Amygdala (tissue), 56 donors: ENCODE measurements at regions not wholly inside any gene's neighbourhood (a gene's known extent, or its start where the extent isn't known, plus 50 kb on each side); places are given as distances from the start of the nearest gene placed in this dataset.
"Not testable (repeated sequence)": the region's sequence is repeated elsewhere in the genome, so short reads cannot be mapped to it uniquely, and the experiment has no call there.

Experiments
- DNase-seq, 56 donors: peaks; one replicate each; lab custom pipeline; 2025; lab: John Stamatoyannopoulos, UW

DNA sequence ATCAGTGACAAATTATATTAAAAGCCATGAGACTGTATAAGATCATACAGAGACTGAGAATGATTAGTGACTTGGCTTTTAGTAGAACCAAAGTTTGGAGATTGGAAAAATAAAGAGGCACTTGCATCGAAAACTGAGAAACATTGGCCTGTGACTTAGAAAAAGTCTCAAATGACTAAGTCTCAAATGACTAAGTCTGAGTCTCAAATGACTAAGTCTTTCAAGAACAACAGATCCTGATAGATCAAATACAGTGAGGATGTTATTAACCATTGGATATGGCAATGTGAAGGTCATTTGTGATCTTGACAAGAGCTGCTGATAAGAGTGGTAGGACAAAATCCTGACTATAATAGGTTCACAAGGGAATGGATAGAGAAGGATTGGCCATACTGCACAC, 135.5 kb upstream of the FANCL start:
- no peak for DNase-seq

DNA sequence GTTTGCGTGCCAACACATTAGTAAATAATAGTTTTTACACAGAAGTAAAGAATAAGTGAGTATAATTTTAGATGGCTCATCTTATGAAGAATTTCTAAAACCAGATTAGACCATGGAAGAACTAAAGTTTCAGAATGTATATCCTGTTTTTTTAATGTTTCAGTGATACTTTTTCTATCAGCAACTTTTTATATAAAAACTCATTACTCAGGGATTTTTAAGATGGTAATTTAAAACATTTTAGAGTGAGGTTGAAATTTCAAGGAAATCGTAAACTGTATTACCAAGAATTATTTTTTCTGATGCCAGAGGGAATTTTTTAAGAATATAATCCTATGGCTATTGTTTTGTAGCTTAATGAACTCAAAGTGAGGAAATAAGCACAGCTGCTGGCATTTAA, 128.5 kb upstream of the FANCL start:
- DNase-seq = no peak

DNA sequence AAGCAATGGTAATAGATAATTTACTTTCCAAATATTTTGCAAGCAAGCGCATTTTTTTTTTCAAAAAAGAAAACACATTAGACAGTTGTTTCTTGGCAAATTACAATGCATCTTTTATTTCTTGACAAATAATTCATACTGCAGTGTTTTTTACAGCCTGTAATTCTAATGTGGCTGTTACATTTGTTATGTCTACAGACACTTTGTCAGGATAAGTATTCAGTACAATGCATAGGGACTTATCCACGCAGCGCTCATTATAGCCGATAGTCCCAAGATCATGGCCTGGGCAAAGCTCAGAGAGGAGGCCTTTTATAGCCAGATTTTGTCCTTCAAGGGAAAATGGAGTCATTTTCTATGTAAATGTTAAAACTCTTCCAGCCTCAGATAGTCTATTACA, 123.0 kb upstream of the FANCL start:
- DNase-seq = no peak

DNA sequence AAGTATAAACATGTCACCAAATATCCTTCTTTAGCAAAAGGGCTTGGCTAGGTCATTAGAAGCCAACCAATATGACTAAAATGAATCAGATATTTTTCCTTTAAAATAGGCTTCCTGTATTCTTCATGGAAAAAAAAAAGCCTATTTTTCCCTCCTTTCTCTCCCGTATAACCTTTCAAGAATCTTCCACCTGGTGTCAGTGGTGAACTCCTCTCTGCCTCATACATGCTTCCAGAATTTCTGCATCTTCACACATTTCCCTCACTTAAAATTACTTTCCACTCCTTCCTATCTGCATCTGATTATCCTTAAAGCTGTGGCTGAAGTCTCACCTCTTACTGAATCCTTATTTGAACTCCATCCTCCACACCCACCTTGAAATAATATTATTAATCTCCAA, 116.9 kb upstream of the FANCL start:
- no peak for DNase-seq

DNA sequence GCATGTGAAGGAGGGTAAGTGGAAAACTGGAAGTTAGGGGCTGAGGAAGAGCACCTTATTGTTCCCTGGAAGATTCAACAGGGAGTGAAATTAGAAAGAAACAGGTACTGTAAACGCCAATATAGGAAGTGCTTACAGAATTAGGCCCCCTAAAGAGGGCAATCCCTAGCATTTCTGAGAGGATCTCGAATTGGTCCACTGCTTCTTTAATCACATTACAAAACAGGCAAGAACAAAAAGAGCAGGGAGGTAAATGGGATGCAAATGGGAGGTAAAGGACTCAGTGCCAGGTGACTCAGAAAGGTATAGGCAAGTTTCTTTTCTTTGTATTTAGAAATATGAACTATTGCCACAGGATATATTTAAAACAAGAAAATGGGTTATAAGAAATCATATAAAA, 116.4 kb upstream of the FANCL start:
- DNase-seq = no peak

DNA sequence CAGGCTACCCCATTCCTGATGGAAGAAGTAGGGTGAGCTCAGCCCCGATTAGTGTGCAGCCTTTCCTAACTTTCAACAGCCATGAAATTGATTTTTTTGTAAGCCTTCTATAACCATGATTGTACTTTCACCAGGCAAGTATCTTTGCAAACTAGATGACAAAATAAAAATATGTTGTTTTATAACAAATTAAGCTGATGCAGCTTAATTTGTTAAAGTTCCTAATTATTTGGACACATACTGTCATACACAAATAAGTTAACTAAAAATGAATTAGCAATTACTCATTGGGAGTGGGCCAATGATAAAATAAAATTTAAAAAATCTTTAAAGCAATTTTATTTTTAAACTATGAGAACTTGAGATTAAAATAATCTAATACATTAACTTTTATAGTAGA, 113.1 kb upstream of the FANCL start:
- DNase-seq = no peak

DNA sequence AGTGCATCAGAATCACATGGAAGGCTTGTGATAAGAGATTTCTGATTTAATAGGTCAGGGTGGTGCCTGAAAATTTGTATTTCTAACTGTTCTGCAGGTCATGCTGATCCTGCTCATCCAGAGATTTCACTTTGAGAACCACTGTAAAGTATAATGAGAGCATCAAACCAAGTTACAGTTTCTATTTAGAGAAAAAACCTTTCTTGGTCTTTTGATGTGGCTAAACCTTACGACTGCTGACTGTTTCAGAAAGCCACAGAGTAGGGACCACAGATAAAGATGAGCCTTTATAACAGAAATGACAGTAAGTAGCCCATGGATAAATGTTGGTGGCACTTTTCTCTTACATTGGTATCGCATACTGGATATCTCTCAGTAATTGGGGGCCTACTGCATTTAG, 109.4 kb upstream of the FANCL start:
- no peak for DNase-seq

DNA sequence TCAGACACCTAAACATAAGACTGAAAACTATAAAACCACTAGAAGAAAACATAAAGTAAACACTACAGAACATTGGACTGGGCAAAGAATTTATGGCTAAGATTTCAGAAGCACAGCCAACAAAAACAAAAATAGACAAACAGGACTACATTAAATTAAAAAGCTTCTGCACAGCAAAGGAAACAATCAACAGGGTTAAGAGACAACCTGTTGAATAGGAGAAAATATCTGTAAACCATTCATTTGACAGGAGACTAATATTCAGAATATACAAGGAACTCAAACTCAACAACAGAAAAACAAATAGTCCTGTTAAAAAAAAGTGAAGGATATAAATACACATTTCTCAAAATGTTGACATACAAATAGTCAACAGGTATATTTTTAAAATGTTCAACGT, 106.7 kb upstream of the FANCL start:
- no peak for DNase-seq

DNA sequence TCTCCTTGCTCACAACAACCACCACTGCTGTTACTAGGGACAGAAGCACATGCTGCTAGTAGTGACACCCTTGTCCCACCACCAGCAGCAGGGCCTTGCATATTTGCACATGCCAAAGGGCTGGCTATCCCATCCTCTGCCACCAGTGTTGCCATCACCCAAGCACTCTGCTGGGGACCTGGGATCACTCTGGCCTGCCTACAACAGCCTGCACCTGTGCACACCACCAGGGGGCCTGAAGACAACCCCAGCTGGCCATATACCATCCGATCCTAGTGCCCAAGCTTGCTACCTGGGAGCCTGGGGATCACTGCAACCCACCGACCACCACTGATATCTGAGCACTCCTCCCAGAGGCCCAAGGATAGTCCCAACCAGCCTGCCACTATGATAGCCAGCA, 99.9 kb upstream of the FANCL start:
- DNase-seq = no peak

DNA sequence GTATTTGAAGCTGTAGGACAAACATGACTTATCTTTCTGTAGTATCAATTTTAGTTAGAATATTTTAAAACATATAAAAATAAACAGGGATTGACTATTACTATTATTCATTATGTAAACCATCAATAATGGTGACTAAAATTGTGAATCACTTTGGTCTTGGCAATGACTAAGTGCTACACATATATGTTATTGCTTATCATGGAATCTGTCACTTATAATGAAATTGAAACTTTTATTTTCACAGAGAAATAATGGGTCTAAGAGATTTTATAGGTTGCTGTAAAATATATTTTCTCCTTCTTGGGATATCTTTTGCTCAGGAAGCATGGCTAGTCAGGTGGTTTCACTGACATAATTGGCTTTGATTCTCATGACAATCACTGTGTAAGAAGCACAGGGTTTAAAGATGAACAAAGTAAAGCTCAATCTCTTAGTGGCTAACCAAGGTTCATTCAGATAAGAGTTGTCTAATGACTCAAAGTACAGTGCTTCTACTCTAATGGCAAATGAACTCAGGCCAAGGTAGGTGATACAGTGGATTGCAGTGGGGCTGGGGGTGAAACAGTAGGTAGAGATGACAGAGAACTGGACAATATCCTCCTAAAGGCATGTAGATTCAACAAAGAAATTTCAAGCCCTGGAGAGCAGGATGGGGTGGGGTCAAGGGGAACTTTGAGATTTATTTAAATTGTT, 98.6 kb upstream of the FANCL start:
- DNase-seq = no peak

DNA sequence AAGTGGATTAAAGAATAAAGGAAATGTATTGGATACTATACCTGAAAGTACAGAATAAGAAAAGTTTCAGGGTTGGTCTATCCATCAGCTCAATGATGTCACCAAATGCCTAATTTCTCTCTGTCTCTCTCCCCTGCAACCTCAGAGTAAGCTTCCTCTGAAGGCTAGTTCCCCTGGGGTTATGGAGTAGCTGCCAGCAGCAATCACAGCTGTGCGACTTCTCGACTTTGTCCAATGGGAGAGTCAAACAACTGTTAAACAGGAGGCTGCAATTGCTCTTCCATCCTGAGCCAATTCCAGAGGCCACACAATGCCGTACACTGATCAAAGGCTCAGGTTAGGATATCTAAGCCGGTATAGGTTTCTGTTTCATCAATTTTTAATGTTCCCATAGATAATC, 95.3 kb upstream of the FANCL start:
- DNase-seq = no peak

DNA sequence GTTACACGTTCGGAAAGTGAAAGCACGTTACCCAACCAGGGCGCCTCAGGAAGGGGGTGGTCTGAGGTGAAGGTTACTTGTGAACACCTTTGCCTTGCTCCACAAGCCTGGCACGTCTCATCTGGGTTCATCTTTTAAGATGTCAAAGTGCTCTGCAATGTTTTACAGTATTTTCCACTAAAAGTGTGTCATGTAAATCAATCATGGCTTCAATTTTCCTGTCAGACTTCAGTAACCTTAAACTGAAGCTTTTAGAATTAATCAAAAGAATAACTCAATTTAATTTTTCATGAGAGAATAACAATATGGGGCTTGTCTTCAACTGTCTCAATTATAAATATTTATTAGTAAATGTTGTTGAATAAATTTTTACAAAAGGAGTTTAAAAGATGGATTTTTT, 93.3 kb upstream of the FANCL start:
- no peak for DNase-seq

DNA sequence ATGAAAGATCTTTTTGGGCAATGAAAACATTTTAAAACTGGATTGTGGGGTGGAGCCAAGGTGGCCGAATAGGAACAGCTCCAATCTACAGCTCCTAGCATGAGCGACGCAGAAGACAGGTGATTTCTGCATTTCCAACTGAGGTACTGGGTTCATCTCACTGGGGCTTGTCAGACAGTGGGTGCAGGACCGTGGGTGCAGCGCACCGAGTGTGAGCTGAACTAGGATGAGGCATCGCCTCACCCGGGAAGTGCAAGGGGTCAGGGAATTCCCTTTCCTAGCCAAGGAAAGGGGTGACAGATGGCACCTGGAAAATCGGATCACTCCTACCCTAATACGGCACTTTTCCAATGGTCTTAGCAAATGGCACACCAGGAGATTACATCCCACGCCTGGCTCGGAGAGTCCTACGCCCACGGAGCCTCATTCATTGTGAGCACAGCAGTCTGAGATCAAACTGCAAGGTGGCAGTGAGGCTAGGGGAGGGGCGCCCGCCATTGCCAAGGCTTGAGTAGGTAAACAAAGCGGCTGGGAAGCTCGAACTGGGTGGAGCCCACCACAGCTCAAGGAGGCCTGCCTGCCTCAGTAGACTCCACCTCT, 84.3 kb upstream of the FANCL start:
- not testable (repeated sequence) for DNase-seq

DNA sequence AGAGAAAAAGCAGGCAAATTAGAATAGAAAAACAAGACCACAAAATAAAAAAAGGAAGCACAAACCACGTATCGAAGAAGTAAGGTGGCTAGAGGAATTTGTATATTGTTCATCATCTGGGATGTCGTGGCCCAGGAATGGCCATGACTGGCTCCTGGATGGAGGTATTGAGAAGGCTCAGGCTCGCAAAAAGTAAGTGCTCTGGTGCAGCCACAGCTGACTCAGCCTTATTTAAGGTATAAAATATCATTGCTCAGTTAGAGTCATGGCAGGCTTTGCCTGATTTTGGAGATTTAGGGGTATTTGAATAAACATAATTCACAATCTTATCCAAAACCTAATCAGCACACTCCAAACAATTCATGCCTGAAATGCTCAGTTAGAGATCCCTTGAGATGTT, 78.4 kb upstream of the FANCL start:
- DNase-seq = no peak

DNA sequence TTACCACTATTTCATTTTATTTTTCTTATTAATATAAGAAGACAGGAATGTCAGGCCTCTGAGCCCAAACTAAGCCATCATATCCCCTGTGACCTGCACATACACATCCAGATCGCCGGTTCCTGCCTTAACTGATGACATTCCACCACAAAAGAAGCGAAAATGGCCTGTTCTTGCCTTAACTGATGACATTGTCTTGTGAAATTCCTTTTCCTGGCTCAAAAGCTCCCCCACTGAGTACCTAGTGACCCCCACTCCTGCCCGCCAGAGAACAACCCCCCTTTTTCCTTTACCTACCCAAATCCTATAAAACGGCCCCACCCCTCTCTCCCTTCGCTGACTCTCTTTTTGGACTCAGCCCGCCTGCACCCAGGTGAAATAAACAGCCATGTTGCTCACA, 77.8 kb upstream of the FANCL start:
- DNase-seq = not testable (repeated sequence)

DNA sequence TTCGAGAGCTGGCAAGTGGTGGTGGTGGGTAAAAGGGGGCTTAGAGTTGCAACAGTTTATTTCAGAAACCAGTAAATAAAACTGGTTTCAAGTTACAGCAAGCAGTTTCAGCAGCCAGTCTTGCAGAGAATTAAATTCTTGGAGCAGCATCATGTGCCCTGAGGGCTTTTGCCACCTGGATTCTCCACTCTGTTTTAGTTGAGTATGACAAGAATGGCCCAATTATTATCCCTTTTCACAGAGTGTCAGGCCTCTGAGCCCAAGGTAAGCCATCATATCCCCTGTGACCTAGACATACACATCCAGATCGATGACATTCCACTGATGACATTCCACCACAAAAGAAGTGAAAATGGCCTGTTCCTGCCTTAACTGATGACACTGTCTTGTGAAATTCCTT, 72.8 kb upstream of the FANCL start:
- DNase-seq = no peak

DNA sequence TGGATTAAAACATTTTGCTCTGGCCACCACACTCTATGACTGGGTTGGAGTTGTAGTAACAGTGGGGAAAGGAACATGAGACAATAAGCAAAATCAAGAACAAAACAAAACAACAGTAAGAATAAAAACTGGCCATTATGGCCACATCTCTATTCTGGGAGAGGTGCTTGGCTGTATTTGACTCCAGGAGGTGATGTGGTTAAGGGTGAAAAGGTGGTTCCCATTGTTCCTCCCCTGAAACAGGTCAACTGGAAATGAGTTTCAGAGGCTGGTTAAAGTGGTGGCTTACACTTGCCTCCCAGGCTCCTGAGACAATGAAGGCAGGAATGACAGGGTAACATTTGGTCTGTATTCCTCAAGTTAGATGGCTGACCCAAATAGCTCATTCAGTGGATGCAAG, 67.3 kb upstream of the FANCL start:
- DNase-seq = no peak

DNA sequence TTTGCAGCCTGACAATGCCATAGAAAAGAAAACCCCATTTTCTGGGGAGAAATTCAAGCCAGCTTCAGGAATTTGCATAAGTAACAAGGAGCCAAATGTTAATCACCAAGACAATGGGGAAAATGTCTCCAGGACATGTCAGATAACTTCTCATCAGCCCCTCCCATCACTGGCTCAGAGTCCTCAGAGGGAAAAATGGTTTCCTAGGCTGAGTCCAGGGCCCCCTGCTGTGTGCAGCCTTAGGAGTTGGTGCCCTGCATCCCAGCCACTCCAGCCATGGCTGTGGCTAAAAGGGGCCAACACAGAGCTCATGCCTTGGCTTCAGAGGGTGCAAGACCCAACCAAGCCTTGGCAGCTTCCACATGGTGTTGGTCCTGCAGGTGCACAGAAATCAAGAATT, 63.7 kb upstream of the FANCL start:
- no peak for DNase-seq

DNA sequence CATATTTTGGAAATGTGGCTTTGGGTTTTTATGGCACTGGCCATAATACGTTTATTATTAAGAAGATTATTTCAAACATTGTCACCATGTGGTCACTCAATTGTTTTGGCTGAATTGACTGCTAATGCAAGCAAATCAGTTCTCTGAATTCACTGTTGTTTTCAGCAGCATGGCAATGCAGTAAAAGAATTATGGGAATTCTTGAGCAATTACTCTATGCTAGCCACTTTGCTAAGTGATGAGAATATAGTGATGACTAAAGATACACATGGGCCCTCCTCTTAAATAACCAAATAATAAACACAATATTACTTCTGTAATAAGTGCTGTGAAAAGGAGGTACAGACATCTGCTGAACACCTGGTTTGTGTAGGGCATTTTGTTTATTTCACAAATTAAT, 58.0 kb upstream of the FANCL start:
- DNase-seq = no peak

DNA sequence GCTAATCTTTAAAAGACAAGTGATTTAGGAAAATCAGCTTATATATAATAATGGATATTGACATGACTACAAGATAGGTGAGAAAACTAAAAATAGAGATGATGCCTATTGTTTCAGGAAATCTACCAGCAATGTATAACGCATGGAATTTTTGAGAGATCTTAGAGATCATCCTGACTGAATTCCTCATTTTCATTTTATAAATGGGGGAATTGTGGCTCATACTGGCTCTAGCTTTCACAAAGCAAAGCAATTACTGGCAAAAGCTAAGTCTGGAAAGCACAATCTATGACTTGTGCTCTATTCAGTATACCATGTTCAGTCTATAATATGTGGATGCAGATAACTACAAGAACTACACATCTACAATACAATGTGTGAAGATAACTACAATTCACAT, 51.9 kb upstream of the FANCL start:
- DNase-seq = no peak

DNA sequence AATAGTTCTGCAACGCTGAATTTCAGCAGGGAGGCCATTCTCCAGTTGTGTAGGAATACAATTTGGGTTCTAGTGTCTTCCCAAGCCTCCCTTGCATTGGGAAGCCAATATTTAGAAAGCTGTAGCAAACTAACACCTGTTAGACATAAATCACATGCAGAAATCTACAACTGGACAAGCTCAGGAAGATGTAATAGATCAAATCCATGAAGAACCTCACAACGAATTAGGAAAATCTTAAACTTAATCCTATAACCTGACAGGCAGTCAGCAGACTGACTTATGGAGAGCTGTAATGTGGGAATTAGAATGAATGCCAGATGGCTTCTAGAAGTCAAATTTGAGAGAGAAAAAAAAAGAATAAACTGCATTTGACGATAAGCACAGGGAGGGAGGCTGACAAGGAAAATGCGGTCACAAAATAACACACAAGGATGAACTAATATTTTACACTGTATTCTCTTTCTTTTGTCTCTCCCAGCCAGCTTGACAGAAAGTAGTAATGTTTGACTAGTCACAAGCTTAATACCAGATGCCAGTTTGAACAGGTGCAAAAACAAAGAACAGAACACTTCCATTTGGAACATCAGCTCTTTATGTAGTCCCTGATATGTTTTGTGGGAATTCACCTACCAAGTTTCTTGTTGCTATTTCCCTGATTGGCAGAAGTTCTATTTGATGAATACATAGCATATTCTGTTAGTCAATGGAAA, 50.8 kb upstream of the FANCL start:
- DNase-seq = no peak
